HFF-Myc (cell line): ENCODE measurements at regions not wholly inside any gene's neighbourhood (a gene's known extent, or its start where the extent isn't known, plus 50 kb on each side); places are given as distances from the start of the nearest gene placed in this dataset.

Experiments used
- DNase-seq: peaks from one replicate; pipeline ENCODE4 v3.0.0-alpha.2; 2011; ENCODE audit warnings: low read depth; ENCODE audit errors: extremely low read depth
- H3K4me3 ChIP-seq: replicated peaks from 2 replicates; pipeline ENCODE4 v1.5.1; 2011; ENCODE audit warnings: low read depth, mild to moderate bottlenecking, control low read depth, low read length
- CTCF ChIP-seq: IDR thresholded peaks from 2 replicates; pipeline ENCODE4 v1.5.1; 2012; ENCODE audit warnings: mild to moderate bottlenecking, low read depth, low read length, control low read depth; ENCODE audit errors: missing control alignments

- H3K4me3 ChIP-seq, result no peak overlapping the region
- TF ChIP-seq CTCF, result no peak
- no peak for DNase-seq
Observed at GRCh38 chr9:118961857-118962256, 407.4 kb downstream of the BRINP1 start.

- no peak for DNase-seq
- H3K4me3 ChIP-seq, result no peak overlapping the region
- no peak for TF ChIP-seq CTCF
Observed at GRCh38 chr9:118962426-118962825, 406.8 kb downstream of the BRINP1 start.

GRCh38 chr9:118963674-118964073 is 405.6 kb downstream of the BRINP1 start:
- DNase-seq, result no peak
- no peak for TF ChIP-seq CTCF
- no peak overlapping the region for H3K4me3 ChIP-seq

- H3K4me3 ChIP-seq, result no peak overlapping the region
- no peak for DNase-seq
- TF ChIP-seq CTCF, result no peak
Observed at GRCh38 chr9:118967901-118968300, 401.3 kb downstream of the BRINP1 start.

- no peak overlapping the region for H3K4me3 ChIP-seq
- TF ChIP-seq CTCF, result no peak
- DNase-seq, result no peak
Observed at GRCh38 chr9:118975736-118976135, 393.5 kb downstream of the BRINP1 start.

- no peak for DNase-seq
- TF ChIP-seq CTCF, result no peak
- H3K4me3 ChIP-seq, result no peak overlapping the region
Observed at GRCh38 chr9:118976160-118976559, 393.1 kb downstream of the BRINP1 start.

- no peak overlapping the region for H3K4me3 ChIP-seq
- no peak for DNase-seq
- TF ChIP-seq CTCF, result no peak
Observed at GRCh38 chr9:118984607-118985006, 384.6 kb downstream of the BRINP1 start.
